ENCODE measurements at regions not wholly inside any gene's neighbourhood (a gene's known extent, or its start where the extent isn't known, plus 50 kb on each side); places are given as distances from the start of the nearest gene placed in this dataset.

- no peak for TF ChIP-seq CTCF (IDR thresholded peaks at IDR 0.05)
- no peak for TF ChIP-seq EP300 (IDR thresholded peaks at IDR 0.05)
Measured at GRCh38 chr18:43364535-43364934, 87.2 kb upstream of the SYT4 start.

Measured in suprapubic skin (tissue), 3 donors.